Esophagus (tissue), 2 donors: ENCODE measurements at regions not wholly inside any gene's neighbourhood (a gene's known extent, or its start where the extent isn't known, plus 50 kb on each side); places are given as distances from the start of the nearest gene placed in this dataset.

Experiments used
- H3K27ac ChIP-seq, 2 donors: one replicate each; pipeline ENCODE4 v1.5.1; 2013; ENCODE audit warnings: low read depth in 2 of 2, mild to moderate bottlenecking in 2 of 2, inconsistent platforms in 1 of 2, low read length in 1 of 2, moderate library complexity in 1 of 2
- H3K27me3 ChIP-seq, 2 donors: one replicate each; pipeline ENCODE4 v1.6.1; 2013; ENCODE audit warnings: low read length in 2 of 2, control low read depth in 1 of 2, mild to moderate bottlenecking in 1 of 2; ENCODE audit not compliant: insufficient read depth in 2 of 2, control insufficient read depth in 1 of 2
- H3K36me3 ChIP-seq, 2 donors: one replicate each; pipeline ENCODE4 v1.6.1; 2013; ENCODE audit warnings: low read length in 1 of 2; ENCODE audit not compliant: control insufficient read depth in 2 of 2, insufficient read depth in 2 of 2
- H3K4me1 ChIP-seq, 2 donors: one replicate each; pipeline ENCODE4 v1.6.1; 2013; ENCODE audit warnings: low read length in 1 of 2; ENCODE audit not compliant: control insufficient read depth in 2 of 2, insufficient read depth in 2 of 2
- H3K4me3 ChIP-seq, 2 donors: one replicate each; pipeline ENCODE4 v1.5.1; 2013; ENCODE audit warnings: low read length in 2 of 2, mild to moderate bottlenecking in 2 of 2, low read depth in 1 of 2, moderate library complexity in 1 of 2
- H3K9me3 ChIP-seq, 2 donors: one replicate each; pipeline ENCODE4 v1.6.1; 2013; ENCODE audit warnings: mild to moderate bottlenecking in 2 of 2, low read depth in 1 of 2, low read length in 1 of 2, moderate library complexity in 1 of 2; ENCODE audit not compliant: control insufficient read depth in 2 of 2, insufficient read depth in 1 of 2
- WGBS, 2 donors: extraction: QIAGEN DNeasy Blood & Tissue Kit; methylation state at CpG; one replicate each; pipeline ENCODE4 v1.1.7; 2013; 5-methylcytosine and 5-hydroxymethylcytosine counted together
- donor health status: healthy with polysubstance abuse.
- donor health status: Bipolar disorder and iron deficiency.

DNA sequence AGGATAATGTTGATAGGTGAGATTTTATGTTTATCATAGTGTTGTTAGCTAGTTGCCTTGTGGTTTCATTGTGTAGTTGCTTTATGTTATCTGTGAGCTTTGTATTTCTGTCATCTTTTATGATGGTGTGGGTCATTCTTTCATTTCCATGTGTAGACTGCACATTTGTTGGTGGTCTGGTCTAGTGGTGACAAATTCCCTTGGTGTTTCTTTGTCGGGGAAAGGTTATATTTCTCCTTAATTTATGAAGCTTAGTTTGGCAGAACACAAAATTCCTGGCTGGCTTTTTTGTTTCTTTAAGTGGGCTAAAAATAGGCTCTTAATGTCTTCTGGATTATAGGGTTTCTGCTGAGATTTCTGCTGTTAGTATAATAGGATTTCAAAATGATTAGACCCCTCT, 347.2 kb upstream of the ADAMTS5 start:
- no peak overlapping the region for H3K4me3 ChIP-seq
- H3K36me3 ChIP-seq: no peaks in the 10 kb centered on the region
- no peak overlapping the region for H3K27ac ChIP-seq
- WGBS, 2 donors: 55 to 72% methylated on average over 1 of the region's 1 CpG
- H3K27me3 ChIP-seq: no peaks in the 10 kb centered on the region
- H3K4me1 ChIP-seq: no peaks in the 10 kb centered on the region
- peaks cover 0 to 3% of the 10 kb centered on the region in 2 donors for H3K9me3 ChIP-seq

DNA sequence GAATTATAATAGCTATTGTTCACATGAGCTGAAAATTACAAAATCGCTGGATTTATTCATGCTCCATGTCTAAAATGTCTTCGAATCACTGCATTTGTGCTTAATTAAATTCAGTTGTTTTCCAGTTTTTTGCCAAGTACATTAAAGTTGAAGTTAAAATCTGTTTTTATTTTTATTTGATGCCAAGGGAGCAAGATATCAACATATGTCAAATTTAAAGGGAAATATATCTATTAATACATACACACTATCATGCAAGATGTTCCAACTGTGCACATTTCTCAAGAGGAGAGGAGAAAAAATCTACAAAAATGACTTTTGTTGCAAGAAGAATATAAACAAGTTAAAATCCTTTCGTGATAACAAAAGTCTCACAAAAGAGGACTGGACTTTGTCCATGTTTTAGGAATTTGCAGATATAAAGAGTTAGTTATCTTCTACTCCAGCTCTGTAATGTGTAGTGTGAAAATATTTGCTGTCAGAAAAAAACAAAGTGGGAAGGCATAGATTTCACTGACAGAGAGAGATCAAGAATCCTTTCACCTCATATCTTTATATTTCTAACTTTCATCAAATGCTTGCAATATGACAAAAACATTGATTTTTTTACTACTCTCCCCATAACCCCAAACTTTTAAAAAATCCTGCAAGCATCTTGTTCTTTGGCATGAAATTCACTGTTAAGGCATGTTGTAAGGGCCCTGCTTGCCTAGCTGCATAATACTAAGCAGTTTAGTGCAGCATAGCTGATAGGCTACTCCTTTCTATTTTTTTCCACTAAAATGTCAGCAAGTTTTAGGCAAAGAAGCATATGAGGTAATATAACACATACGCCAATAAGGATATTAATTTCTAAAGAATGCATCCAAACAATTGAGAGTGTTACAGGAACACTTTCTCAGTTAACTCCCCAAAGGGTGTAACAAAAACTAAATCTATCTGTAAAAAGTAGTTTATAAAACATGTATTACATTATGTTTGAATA, 340.2 kb upstream of the ADAMTS5 start:
- no peak overlapping the region for H3K4me3 ChIP-seq
- H3K4me1 ChIP-seq: no peaks in the 10 kb centered on the region
- H3K36me3 ChIP-seq: no peaks in the 10 kb centered on the region
- no peaks in the 10 kb centered on the region for H3K27me3 ChIP-seq
- H3K9me3 ChIP-seq: no peaks in the 10 kb centered on the region
- WGBS, 2 donors: 63 to 67% methylated on average over 4 of the region's 4 CpGs
- no peak overlapping the region for H3K27ac ChIP-seq

DNA sequence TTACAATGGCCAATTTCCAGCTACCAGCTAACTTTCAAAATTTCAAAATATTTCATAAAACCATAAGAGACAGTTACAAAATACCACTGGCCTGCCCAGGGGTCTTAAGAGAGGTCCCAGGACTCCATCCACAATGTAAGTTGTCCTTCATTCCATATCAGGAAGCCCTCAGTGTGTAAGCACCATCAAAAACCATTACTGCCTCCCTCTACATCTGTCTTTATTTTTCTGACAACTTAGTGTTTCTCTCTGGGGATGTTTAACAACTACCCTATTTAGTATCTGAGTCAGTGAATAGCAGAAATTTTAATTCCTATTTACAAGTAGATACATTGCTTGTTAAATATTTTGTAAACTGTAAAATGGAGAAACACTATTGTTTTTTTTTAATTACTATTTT, 339.3 kb upstream of the ADAMTS5 start:
- H3K27ac ChIP-seq: no peak overlapping the region

DNA sequence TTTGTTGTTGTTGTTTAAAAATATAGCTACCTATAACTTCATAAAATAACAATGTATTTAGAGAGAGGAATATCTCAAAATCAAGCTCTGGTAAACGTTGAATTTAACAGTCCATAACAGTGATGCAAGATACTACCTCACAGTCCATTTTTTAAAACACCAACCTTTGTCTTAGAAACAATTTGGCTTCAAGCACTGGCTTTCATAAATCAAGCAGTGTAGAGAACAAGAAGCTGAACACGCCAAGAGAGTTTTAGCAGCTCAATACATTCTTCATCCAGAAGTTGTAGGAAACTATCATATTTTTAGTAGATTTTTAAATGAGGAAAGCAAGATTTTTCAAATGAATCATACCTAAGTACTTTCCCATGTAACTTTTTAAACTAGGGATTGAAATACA, 334.3 kb upstream of the ADAMTS5 start:
- Histone ChIP-seq H3K9me3 (no peaks in the 10 kb centered on the region), H3K4me1 (no peaks in the 10 kb centered on the region), H3K4me3 (no peak overlapping the region), H3K36me3 (no peaks in the 10 kb centered on the region), H3K27ac (no peak overlapping the region), H3K27me3 (no peaks in the 10 kb centered on the region)
- WGBS, 2 donors: 61 to 68% methylated on average over 2 of the region's 2 CpGs

More for the DNA sequence above, 339.3 kb upstream of the ADAMTS5 start:
- Histone ChIP-seq H3K36me3 (no peaks in the 10 kb centered on the region), H3K4me1 (no peaks in the 10 kb centered on the region), H3K27me3 (no peaks in the 10 kb centered on the region), H3K9me3 (no peaks in the 10 kb centered on the region), H3K4me3 (no peak overlapping the region)

DNA sequence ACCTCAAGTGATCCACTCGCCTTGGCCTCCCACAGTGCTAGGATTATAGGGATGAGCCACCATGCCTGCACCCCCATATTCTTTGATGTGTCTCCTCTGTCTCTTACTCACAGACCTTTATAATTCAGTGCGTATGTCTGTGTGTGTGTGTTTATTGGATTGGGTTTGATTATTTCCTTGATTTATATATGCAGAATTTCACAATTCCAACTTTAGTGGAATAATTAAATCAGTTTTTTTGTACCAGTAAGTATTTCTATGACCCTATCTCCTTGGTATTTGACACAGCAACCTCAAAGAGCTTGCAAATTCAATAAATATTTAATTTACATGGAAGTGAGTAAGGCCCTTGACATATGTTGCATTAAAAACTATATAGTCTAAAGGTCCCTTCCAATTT, 333.9 kb upstream of the ADAMTS5 start:
- 91 to 92% methylated on average over 2 of the region's 2 CpGs for WGBS, 2 donors
- no peak overlapping the region for H3K27ac ChIP-seq
- no peaks in the 10 kb centered on the region for H3K36me3 ChIP-seq
- no peak overlapping the region for H3K4me3 ChIP-seq
- H3K9me3 ChIP-seq: no peaks in the 10 kb centered on the region
- H3K27me3 ChIP-seq: no peaks in the 10 kb centered on the region
- H3K4me1 ChIP-seq: no peaks in the 10 kb centered on the region

DNA sequence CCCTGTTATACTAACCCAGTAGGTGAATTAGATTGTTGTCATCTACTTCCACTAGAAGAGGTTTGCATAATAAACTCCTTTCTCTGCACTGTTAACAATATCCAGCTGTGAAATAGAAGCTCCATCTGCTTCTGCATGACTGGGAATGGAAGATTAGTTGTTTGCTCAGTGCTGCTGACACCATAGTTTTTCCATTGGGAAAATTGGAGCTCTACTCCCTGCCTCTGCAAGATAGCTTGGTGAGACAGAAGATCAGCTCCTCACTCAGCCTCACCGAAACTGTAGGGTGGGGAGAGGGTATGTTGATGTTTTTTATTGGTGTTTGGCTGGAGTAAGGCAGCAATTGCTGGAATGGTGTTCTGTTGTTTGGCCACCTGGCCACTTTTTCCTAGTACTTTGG, 331.6 kb upstream of the ADAMTS5 start:
- 67 to 73% methylated on average over 1 of the region's 1 CpG for WGBS, 2 donors
- Histone ChIP-seq H3K4me1 (no peaks in the 10 kb centered on the region), H3K27ac (no peak overlapping the region), H3K27me3 (no peaks in the 10 kb centered on the region), H3K4me3 (no peak overlapping the region), H3K9me3 (no peaks in the 10 kb centered on the region), H3K36me3 (no peaks in the 10 kb centered on the region)

DNA sequence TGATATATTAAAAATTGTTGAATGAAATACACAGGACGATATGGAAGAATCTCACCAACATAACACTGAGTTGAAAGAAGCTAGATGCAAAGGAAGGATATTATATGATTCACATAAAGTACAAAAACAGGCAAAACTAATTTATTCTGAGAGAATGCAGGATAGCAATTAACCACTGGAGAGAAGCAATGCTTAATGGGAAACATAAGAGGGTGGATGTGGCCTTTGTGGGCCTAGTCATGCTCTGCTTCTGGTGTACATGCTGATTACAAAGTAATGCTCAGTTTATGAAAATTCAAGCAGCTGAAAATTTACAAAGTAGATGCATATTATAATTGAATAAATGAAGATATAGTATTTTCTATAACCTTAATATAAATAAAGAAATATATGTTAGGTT, 326.4 kb upstream of the ADAMTS5 start:
- no peak overlapping the region for H3K27ac ChIP-seq
- 74 to 75% methylated on average over 1 of the region's 1 CpG for WGBS, 2 donors
- H3K36me3 ChIP-seq: no peaks in the 10 kb centered on the region
- H3K4me1 ChIP-seq: no peaks in the 10 kb centered on the region
- H3K9me3 ChIP-seq: no peaks in the 10 kb centered on the region
- no peaks in the 10 kb centered on the region for H3K27me3 ChIP-seq
- no peak overlapping the region for H3K4me3 ChIP-seq

DNA sequence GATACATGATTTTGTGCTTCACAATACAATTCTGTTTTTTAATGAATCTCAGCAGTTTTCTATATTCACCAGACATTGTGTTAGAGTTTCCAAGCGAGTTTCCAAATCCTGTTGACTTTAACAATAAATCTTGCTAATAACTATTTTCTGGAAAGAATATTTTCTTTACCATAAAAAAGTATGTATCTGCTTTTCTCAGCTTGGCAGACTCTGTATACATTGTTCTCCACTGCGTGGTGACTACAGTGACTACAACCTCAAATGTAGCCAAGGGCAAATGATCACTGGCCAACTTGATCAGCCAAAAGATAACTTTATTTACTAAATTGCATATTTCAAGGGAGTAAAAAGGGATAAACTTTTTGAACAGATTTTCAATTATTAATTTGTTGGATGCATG, 325.9 kb upstream of the ADAMTS5 start:
- Histone ChIP-seq H3K27ac (no peak overlapping the region), H3K36me3 (no peaks in the 10 kb centered on the region), H3K27me3 (no peaks in the 10 kb centered on the region), H3K4me3 (no peak overlapping the region), H3K4me1 (no peaks in the 10 kb centered on the region), H3K9me3 (no peaks in the 10 kb centered on the region)
- 53 to 64% methylated on average over 2 of the region's 2 CpGs for WGBS, 2 donors

DNA sequence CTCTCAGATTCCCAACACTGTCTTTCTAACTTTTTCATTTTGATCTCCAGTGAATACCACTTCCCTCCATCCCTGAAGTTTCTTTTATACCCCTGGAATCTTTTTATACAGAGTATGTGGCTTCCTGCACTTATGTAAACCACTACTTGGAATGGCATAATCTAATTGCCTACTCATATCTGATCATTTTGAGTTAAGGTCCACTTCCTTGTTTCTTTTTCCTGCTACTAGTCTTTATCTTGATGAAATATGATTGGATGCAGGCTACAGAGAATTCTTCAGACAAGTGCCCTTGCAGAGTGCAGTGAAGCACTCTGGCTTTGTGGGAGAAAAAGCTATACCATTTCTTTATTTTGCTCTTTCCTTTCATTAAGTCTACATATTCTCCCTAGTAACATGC, 325.3 kb upstream of the ADAMTS5 start:
- Histone ChIP-seq H3K27ac (no peak overlapping the region), H3K36me3 (no peaks in the 10 kb centered on the region), H3K9me3 (no peaks in the 10 kb centered on the region), H3K4me1 (no peaks in the 10 kb centered on the region), H3K27me3 (no peaks in the 10 kb centered on the region), H3K4me3 (no peak overlapping the region)

DNA sequence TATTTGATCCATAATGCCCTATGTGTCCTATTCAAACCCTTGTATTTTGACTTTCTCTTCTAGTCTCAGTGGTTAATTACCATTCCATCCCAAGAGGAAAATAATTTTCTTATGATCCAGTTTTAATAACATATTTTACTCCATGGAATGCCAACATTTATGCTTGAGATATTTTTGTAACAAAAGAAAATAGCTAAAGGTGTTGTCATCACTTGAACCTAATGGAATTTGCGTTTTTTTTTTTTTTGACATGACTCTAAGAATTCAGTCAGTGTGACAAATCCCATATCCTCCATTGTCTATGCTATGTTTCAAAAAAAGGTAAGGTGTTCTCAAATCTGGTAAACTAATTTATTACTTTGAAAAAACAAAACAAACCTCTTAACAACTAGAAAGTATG, 324.1 kb upstream of the ADAMTS5 start:
- no peaks in the 10 kb centered on the region for H3K36me3 ChIP-seq
- no peak overlapping the region for H3K27ac ChIP-seq
- H3K4me1 ChIP-seq: no peaks in the 10 kb centered on the region
- H3K27me3 ChIP-seq: no peaks in the 10 kb centered on the region
- no peak overlapping the region for H3K4me3 ChIP-seq
- no peaks in the 10 kb centered on the region for H3K9me3 ChIP-seq
- WGBS, 2 donors: 55 to 78% methylated on average over 1 of the region's 1 CpG
